ENCODE measurements at regions not wholly inside any gene's neighbourhood (a gene's known extent, or its start where the extent isn't known, plus 50 kb on each side); places are given as distances from the start of the nearest gene placed in this dataset.

DNA sequence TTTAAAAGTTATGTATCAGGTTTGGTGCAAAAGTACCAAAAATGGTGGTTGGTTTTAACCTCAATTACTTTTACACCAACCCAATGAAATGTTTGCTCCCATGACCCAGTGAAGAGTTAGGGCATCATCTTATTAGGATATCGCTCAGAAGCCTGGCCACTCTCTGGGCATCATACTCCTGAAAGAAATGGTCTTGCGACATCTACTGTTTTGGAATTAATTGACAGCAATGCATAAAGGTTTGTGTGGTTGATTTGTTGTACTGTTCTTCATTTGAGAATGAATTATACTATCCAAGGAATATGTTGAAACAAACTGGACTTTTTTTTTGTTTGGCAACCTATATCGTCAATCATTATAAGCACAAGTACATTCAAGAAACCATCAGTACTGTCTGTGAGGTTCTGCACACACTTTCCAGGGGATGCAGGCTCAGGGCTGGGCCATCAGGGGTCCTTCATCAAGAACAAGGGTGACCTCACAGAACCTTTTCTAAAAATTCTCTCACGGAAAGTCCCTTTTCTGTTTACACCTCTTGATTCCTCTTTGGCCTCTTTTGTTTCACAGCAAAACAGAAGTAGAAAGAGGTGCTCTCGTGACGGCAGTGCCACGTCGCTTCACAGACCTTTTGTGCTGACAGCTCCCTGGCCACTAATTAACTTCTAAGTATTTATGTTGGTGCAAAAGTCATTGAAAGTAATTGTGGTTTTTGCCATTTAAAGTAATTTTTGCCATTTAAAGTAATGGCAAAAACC is 117.2 kb upstream of the KLF6 start (continued):
- TF ChIP-seq, protein P1, sequence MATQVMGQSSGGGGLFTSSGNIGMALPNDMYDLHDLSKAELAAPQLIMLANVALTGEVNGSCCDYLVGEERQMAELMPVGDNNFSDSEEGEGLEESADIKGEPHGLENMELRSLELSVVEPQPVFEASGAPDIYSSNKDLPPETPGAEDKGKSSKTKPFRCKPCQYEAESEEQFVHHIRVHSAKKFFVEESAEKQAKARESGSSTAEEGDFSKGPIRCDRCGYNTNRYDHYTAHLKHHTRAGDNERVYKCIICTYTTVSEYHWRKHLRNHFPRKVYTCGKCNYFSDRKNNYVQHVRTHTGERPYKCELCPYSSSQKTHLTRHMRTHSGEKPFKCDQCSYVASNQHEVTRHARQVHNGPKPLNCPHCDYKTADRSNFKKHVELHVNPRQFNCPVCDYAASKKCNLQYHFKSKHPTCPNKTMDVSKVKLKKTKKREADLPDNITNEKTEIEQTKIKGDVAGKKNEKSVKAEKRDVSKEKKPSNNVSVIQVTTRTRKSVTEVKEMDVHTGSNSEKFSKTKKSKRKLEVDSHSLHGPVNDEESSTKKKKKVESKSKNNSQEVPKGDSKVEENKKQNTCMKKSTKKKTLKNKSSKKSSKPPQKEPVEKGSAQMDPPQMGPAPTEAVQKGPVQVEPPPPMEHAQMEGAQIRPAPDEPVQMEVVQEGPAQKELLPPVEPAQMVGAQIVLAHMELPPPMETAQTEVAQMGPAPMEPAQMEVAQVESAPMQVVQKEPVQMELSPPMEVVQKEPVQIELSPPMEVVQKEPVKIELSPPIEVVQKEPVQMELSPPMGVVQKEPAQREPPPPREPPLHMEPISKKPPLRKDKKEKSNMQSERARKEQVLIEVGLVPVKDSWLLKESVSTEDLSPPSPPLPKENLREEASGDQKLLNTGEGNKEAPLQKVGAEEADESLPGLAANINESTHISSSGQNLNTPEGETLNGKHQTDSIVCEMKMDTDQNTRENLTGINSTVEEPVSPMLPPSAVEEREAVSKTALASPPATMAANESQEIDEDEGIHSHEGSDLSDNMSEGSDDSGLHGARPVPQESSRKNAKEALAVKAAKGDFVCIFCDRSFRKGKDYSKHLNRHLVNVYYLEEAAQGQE (IDR thresholded peaks at IDR 0.05; ENCODE audit: borderline replicate concordance), result peak; percentile 43; the same call in 1 of the 2 replicates
- TF ChIP-seq, protein P1 (CRISPR knock-in tag; IDR thresholded peaks at IDR 0.05; ENCODE audit: low read depth), result no peak
- no peak for TF ChIP-seq ZFP91 (CRISPR knock-in tag; IDR thresholded peaks at IDR 0.05)
- TF ChIP-seq NELFE (IDR thresholded peaks at IDR 0.05; ENCODE audit: insufficient read depth, insufficient read length), result no peak
- TF ChIP-seq, protein P2, sequence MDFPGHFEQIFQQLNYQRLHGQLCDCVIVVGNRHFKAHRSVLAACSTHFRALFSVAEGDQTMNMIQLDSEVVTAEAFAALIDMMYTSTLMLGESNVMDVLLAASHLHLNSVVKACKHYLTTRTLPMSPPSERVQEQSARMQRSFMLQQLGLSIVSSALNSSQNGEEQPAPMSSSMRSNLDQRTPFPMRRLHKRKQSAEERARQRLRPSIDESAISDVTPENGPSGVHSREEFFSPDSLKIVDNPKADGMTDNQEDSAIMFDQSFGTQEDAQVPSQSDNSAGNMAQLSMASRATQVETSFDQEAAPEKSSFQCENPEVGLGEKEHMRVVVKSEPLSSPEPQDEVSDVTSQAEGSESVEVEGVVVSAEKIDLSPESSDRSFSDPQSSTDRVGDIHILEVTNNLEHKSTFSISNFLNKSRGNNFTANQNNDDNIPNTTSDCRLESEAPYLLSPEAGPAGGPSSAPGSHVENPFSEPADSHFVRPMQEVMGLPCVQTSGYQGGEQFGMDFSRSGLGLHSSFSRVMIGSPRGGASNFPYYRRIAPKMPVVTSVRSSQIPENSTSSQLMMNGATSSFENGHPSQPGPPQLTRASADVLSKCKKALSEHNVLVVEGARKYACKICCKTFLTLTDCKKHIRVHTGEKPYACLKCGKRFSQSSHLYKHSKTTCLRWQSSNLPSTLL (IDR thresholded peaks at IDR 0.05), result no peak
- no peak for TF ChIP-seq RBM22 (IDR thresholded peaks at IDR 0.05; ENCODE audit: low read depth, low read length, poor library complexity, severe bottlenecking)
- TF ChIP-seq CEBPG (CRISPR knock-in tag; IDR thresholded peaks at IDR 0.05), result no peak
- peak in 1 of 2 experiments; percentile 40; a peak in 2 of 4 replicates for TF ChIP-seq CEBPG (tag; conservative IDR thresholded peaks at IDR 0.05 in 1 of 2, IDR thresholded peaks at IDR 0.05 in 1 of 2)

Measured in K562 (cell line).